GM19238 (cell line): ENCODE measurements at regions not wholly inside any gene's neighbourhood (a gene's known extent, or its start where the extent isn't known, plus 50 kb on each side); places are given as distances from the start of the nearest gene placed in this dataset.
"Not testable (repeated sequence)": the region's sequence is repeated elsewhere in the genome, so short reads cannot be mapped to it uniquely, and the experiment has no call there.

ENCODE experiments used
- DNase-seq: peaks from one replicate; pipeline ENCODE4 v3.0.0; 2011; ENCODE audit warnings: low spot score; ENCODE audit not compliant: insufficient read length

DNA sequence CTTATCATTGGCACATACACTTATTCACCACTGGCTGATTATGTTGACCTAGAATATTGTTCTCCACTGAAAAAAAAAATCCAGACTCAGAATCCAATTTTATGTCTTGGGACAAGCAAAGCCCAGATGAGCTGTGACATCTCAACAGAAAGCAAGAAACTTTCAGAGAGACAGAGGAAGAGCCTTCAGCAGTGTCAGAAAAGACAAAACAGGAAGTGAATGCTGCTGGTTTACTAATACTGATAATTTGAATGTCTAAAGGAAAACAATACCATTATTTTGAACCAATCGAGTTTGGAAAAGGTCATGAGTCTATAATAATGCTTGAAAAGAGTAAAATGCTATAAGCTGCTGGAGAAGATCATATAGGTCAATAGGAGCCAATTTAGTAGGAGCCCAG is 179.8 kb upstream of the RIMS1 start:
- no peak for DNase-seq

DNA sequence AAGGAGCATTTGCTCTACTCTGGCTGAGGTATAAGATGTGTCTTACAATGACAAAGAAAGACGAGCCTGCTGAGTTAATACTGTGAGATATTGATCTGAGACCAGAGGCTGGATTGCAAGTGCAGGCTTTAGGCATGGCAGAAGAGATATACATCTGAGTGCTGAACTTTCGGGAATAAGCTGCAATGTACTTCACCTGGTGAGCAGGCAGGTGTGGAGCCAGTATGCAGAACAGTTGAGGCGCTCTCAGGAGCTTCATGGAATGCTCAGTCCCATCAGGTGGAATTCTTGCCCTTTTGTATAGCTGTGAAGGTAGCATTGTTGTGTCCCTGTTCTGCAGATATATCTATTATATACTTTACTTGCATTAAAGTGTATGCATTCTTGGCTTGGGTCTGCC is 179.3 kb upstream of the RIMS1 start:
- DNase-seq, result no peak

- DNase-seq, result no peak
These were observed 165.6 kb upstream of the RIMS1 start for GRCh38 chr6:71720705-71721104.

DNA sequence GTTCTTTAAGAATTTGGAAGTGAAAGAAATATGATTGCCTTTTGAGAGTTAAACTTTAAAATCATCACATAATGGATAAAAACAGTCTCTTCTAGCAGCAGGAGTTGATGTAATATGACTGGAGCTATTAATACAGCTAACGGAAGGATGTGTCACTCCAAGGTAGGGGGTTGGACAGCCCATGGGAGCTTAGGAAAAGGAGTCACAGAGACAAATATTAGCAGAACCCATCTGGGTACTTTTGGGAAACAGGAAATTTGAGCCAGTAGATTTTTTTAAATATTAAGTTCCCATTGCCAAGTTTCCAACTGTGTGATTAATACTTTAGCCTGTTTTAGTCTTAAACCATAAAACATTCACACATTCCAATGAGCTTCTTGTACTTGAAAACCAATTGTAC is 164.7 kb upstream of the RIMS1 start:
- DNase-seq, result no peak

- DNase-seq, result no peak
These were observed 163.6 kb upstream of the RIMS1 start for GRCh38 chr6:71722736-71723135.

GRCh38 chr6:71724456-71725125 is 161.8 kb upstream of the RIMS1 start:
- no peak for DNase-seq

GRCh38 chr6:71725126-71725470 is 161.3 kb upstream of the RIMS1 start:
- no peak for DNase-seq

GRCh38 chr6:71726121-71726520 is 160.2 kb upstream of the RIMS1 start:
- no peak for DNase-seq

DNA sequence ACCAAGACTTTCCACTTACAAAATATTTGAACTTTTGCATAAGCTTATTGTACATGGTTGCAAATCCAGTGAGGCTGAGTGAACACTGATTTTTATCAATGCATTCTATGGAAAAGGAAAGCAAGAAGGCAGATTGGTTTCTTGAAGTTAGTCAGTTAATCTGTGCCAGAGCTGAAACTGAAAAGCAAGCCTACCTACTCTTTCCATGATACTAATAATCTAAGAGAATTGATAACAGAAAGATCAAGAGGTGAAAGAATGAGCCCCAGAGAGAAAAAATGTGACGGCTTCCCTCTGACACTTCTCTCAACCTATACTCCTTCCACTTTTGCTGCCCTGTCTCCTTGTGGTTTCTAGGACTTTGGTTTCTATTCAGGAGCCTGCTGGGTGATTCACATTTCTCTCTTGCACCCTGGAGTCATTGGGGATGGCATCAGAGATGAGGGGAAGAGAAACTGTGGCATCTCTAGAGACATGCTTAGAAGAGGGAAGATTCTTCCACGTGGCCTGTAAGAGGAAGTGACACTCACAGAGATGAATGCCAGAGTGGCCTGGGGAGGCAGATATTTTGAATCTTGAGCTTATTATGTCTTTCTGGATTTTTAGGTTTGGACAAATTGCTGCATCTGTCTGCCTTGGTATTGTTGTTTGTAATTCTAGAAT is 158.6 kb upstream of the RIMS1 start:
- no peak for DNase-seq

DNA sequence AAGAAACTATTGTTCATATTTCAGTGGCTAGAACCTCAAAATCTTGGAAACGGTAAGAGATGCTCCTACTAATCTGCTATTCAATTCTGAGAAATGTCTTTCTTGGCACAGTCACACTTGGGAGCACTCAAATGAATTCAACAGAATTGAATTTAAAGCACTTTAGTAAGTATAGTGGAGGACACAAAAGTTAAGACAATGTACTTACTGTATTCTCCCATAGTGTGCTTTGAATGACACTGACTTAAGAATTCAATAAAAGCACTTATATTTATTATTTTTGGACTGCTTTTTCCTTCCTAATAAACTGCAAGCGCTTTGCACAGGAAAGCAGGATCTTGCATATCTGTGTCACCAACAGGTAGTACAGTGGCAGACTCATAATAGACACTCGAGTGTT is 156.1 kb upstream of the RIMS1 start:
- no peak for DNase-seq

GRCh38 chr6:71733970-71734899 is 152.1 kb upstream of the RIMS1 start:
- no peak for DNase-seq

DNA sequence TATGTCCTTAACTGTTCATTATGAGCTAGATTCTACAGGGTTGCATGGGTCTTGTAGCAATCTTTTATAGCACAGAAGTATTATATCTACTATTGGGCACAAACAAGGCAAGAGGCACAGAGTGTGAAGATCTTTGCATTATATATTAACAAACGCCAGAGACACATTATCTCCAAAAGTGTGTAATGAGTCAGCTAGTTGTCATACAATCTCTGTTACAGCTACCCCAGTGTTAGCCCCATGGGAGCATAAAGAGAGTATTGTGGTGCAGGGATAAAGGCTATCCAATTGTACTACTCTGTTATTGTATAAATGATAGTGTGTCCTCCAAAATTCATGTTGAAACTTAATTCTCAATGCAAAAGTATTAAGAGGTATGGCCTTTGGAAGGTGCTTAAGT is 148.4 kb upstream of the RIMS1 start:
- DNase-seq, result no peak

DNA sequence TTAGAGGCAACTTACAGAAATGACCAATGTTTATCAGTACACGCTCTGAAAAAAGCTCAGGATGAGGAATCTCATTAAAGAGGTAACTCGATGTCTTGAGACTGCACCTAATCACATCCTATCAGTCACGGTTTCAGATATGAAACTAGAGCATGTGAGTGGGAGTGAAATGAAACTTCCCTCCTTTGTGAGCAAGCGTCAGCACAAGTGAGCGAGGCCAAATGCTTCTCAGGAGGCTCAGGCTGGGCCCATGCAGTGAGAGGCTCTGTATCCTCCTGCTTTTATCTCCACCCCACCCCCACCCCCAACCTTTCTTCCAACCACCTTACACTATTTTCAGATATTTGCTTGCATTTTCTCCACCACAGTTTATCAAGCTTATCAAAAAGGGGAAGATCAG is 140.8 kb upstream of the RIMS1 start:
- DNase-seq, result no peak

DNA sequence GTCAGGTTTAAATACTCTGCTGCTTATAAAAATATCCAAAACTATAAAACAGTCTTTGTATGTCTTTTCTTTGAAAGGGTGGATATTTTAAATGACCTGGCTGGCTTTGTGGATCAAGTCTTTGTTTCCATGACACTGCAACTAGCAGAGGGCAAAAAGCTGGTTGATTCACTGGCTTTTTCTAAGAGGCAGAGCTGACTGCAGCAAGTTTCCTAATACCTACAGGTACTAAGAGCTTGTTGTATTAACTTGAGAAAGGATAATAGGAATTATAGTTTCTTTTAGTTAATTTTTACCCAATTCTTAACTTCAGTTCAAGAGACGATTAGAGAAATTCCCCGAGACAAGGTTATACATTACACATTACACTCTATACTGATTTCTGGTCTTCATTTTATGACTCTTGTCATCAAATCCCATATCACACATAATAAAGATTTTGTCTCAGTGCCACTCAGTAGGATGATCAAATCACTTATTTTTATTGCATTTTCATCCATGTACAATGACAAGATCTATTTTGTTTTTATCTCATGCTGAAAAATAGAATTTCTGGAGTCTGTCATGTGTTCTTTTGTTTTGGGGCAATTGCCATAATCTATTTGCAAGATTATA is 120.1 kb upstream of the RIMS1 start:
- no peak for DNase-seq

GRCh38 chr6:71766796-71767195 is 119.6 kb upstream of the RIMS1 start:
- no peak for DNase-seq

- DNase-seq, result no peak
These were observed 118.0 kb upstream of the RIMS1 start for GRCh38 chr6:71768356-71768755.

- no peak for DNase-seq
These were observed 77.5 kb upstream of the RIMS1 start for GRCh38 chr6:71808865-71809264.

GRCh38 chr6:71810880-71811279 is 75.5 kb upstream of the RIMS1 start:
- no peak for DNase-seq

- DNase-seq, result no peak
These were observed 63.7 kb upstream of the RIMS1 start for GRCh38 chr6:71822625-71823024.

DNA sequence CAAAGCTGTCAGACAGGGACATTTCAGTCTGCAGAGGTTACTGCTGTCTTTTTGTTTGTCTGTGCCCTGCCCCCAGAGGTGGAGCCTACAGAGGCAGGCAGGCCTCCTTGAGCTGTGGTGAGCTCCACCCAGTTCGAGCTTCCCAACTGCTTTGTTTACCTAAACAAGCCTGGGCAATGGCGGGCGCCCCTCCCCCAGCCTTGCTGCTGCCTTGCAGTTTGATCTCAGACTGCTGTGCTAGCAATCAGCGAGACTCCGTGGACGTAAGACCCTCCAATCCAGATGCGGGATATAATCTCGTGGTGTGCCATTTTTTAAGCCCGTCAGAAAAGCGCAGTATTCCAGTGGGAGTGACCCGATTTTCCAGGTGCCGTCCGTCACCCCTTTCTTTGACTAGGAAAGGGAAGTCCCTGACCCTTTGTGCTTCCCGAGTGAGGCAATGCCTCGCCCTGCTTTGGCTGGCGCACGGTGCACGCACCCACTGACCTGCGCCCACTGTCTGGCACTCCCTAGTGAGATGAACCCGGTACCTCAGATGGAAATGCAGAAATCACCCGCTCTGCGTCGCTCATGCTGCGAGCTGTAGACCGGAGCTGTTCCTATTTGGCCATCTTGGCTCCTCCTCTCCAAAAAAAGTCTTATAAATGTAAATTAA is 54.1 kb upstream of the RIMS1 start:
- not testable (repeated sequence) for DNase-seq
